GM18873 (cell line): ENCODE measurements at regions not wholly inside any gene's neighbourhood (a gene's known extent, or its start where the extent isn't known, plus 50 kb on each side); places are given as distances from the start of the nearest gene placed in this dataset.
"Not testable (repeated sequence)": the region's sequence is repeated elsewhere in the genome, so short reads cannot be mapped to it uniquely, and the experiment has no call there.

ENCODE experiments used
- ATAC-seq: cut with Tn5 transposase; IDR thresholded peaks from one replicate; pipeline ENCODE4 v1.9.1; 2021; ENCODE audit warnings: mild to moderate bottlenecking, moderate library complexity, moderate number of reproducible peaks; ENCODE audit not compliant: unreplicated experiment, low FRiP score

- ATAC-seq: not testable (repeated sequence)
These were observed 824.7 kb downstream of the LRRTM4 start for GRCh38 chr2:76697439-76697838.

DNA sequence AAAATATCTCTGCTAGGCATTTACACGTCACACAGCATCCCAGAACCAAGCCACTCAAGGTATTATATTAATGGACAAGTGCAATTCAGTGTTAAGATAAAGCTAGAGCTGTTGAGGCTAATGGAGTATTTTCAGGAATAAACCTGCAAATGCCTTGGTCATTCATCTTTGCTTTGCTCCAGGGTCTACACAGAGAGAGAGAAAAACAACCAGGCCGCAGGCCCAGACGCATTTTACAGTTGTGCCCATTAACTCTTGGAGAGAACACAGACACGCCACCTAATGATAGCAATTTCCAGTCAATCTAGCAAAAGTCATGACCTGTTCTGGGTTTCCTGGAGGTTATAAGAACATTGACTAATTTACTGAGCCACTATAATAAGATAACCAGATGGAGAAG lies 829.3 kb downstream of the LRRTM4 start:
- no peak for ATAC-seq

GRCh38 chr2:76688732-76689131 lies 833.4 kb downstream of the LRRTM4 start:
- no peak for ATAC-seq

DNA sequence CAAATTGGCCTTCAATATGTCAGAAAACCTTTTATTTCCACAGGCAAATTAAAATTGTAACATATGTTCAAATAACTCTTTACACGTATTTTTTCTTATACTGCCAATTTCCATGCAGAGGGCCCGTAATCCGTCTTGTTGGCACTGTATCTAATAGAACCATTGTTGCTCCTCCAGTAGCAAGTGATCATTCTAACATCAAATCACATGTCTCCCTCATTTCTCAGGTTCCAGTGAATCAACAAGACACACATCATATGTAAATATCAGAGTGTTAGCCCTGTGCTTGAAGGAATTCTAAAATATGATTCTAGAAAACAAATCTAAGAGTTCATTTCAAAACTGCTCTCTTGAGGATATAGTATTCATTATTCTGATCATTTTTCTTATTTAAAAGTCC lies 834.3 kb downstream of the LRRTM4 start:
- ATAC-seq: no peak

DNA sequence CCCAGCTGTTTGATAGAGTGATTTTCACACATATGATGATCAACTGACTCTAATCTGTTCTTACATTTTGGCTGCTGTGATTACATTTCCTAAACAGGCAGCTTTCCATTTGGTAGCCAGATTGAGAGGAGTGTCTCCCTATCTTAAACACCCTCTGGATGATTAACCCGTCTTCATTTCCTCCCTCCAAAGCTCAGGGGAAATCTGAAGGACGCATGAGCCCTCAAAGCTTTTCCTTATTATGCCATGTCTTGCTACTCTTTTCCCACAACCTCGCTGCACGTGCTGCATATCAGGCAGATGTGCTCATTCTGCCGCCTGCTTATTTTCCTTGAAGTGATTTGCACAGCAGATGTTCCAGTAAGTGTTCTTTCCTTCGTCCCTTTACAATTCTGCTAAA lies 837.4 kb downstream of the LRRTM4 start:
- ATAC-seq: no peak

GRCh38 chr2:76679025-76679396 lies 843.2 kb downstream of the LRRTM4 start:
- ATAC-seq: no peak

DNA sequence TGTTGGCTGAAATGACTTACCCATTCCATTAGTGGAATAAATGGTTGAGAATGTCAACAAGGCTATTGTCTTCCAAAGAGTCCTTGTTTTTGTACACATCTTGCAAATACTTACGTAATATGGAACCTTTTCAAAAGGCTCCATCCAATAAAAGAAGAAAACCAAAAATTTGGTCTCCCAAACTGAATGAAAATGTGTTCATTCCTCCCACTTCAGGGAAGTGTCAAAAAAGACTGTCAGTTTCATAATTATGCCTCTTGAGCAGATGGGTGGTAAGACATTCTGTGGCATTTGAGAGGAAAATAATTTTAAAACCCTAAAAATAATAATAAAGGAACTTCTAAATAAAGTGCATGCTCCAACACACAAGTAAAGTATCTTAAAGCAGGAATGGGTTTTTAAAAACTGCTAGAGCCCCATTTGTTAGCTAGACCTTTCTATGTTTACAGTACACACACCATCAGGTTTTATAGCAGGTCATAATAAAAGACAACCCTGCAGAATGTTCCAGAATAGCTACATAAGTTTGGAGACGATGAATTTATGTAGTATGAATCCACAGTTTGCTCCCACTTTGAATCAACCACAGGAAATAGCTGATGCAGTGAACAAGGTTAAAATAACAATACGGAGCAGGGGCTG lies 843.7 kb downstream of the LRRTM4 start:
- no peak for ATAC-seq

DNA sequence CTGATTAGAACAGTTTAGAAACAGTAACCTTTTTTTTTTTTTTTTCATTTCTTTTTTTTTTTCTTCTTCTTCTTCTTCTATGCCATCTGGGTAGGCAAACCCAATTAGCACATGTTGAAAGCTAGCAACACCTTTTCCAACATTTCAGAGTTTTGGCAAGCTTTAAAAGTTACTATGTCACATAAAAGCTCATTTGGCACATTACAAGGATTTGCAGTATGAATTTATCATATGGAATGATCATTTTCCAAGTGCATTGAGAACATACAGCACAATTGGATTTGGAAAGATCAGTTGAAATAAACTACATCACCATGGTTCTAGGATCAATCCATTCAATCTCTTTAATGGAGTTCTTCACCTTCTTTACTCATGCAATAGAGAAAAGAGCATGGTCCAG lies 847.0 kb downstream of the LRRTM4 start:
- ATAC-seq: no peak

DNA sequence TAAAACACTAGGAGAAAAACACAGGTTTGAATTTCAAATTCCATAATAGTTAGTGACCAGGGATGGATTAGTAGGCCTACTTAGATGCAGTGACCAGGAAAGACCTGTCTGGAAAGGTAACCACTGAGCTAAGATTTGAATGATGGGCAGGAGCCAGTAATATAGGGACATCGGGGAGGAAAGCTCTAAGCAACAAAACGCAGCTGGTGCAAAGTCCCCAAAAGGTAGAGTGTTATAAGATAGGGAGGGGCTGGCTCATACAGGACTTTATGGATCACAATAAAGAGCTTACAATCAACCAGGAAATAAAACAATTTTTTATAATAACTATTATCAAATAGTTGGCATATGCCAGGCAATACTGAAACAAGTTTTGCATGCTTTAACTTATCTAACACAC lies 849.4 kb downstream of the LRRTM4 start:
- ATAC-seq: no peak

DNA sequence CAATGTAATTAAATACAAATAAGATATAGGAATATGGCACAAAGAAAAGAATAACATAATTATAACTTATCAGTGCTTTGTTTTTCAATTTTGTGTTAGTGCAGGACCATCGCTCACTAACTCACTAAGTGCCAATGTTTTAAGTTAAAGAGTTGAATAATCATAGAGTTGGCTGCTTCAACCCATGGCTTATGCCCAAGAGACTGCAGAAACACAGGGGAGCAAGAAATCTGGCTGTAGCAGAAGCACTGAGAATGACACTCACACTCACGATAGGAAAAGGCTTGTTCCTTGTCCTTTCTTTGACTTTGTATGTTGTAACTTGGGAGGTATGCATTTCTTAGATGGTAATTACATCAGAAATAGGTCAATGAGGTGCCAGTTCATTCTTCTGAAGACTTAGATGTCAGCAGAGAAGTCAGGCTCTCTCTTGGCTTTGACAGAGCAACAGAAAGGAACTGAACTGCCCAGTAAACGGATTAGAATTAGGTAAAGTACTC lies 852.2 kb downstream of the LRRTM4 start:
- no peak for ATAC-seq

DNA sequence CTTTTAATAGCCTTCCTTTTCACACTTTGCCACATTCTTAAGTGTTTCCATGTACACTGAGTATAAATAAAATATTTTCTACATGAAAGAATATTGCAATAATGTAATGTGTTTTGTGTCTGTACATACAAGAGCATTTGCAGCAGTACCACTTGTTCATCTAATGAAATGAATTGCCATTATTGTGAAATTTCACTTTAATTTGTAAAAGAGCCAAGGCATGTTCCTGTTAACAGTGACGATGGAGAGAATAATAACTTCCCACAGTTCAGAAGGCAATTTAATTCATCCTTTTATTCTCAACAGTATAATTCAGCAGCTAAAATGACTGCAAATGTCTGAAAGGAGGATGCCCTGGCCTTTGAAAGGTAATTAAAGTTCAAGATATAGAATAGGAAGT lies 853.9 kb downstream of the LRRTM4 start:
- ATAC-seq: no peak

DNA sequence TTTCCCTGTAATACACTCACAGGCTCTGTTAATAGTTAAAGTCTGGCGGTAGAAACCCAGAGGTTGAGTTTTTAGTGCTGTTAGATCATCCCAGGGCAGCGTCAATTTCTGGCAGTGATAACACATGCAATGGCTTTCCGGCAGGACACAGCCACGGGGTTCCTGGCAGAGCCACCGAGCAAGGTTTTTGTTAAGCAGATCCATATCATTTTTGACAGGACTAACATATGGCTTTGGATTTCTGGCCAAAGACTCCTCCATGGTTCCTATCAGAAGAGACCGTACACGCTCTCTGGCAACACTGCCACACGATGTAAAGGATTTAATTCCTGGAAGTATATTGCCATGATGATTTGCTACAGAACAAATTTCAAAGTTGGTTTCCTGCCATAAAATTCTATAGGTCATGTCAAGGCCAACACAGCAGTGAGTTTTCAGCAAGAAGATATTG lies 854.3 kb downstream of the LRRTM4 start:
- ATAC-seq: no peak

DNA sequence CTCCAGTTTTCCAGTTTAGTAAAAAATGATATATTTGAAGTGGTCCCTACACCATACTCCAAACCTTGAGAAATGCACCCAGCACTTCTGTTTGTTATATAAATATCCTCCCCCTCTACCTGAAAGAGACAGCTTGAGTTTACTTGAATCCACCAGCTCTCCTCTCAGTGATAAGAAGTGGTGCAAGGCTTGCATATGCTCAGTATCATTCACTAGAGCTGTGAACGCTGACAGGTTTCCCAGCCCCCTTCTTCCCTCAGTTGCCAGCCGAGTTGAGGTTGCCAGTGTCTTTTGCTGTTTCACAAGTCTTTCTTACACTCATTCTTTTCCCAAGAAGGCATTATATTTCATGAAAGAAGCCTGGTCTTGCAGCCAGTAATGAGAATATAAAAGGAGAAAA lies 880.0 kb downstream of the LRRTM4 start:
- no peak for ATAC-seq

DNA sequence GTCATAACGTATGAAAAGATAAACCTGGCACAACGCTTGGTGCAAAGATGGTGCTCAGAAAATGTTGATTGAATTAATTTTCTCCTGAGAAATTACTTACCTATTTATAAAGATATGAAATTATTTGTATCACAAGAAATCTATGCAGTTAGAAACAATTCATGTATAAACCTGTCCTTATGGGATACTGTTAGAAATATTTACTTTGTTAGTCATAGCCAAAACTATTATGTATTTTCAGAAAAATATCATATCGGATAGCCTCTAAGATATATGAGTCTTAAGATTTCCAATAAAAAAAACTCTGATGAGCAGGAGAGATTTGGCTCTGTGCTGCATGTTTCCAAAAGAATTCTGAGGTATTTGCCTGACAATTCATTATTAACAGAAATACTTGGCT lies 880.7 kb downstream of the LRRTM4 start:
- no peak for ATAC-seq

DNA sequence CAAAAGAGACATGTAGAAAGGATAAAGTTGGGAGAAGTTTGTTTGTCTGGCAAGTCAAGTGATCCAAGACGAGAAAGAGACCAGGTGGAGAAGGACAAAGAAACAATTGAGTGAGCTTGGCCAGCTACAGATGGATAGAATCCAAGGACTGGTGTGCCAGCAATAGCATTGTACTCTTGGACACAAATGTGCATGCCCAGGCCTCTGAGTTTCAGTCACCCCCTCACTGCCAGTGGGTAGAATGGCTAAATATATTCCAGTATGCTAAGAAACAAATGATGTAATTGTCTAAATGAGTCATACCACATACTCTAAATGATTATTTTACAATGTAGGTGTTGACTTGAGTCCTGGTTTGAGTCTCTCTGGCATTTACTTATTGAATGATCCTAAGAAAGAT lies 881.3 kb downstream of the LRRTM4 start:
- ATAC-seq: no peak

- no peak for ATAC-seq
These were observed 883.0 kb downstream of the LRRTM4 start for GRCh38 chr2:76639171-76639680.

- ATAC-seq: no peak
These were observed 888.8 kb downstream of the LRRTM4 start for GRCh38 chr2:76633276-76633921.

- ATAC-seq: no peak
These were observed 897.1 kb downstream of the LRRTM4 start for GRCh38 chr2:76625101-76625500.

GRCh38 chr2:76613330-76613729 lies 902.6 kb upstream of the GCFC2 start:
- ATAC-seq: no peak

DNA sequence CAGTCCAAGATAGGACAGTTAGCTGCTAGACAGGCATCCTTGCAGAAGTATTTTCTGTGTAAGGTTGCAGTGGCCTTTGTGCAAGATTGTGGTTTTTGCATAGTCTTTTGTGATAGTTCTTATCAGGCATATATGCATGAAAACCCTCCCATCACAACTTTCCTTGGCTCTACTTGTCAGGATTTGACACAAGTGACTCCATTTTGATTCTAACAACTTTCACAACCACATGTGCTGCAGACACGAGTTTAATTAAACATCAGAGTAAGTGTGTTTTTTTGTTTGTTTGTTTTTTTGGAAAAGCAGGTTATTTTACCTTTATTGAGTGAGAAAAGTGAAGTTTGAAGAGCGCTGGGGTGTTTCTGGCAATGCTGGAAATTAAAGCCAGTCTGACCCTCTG lies 902.0 kb upstream of the GCFC2 start:
- ATAC-seq: no peak

DNA sequence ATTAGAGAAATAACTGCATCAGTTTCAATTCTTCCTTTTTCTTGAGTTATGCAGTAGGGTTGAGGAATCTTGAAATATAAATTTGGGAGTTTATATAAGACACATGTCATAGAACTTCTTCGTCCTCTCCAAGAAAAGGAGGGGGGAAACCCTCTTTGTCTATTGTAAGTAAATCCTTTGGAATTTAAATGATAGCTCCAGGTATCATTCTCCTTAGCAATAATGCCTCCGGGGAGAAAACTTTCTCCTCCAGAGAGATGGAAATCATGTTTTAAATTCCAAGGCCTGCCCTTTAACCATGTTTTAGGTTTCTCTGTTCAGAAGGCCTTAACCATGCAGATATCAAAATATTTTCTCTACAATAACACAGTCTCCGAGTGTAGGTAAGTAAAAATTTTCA lies 899.7 kb upstream of the GCFC2 start:
- ATAC-seq: no peak

GRCh38 chr2:76599732-76600368 lies 889.1 kb upstream of the GCFC2 start:
- peak; percentile 93 for ATAC-seq
